ENCODE measurements at regions not wholly inside any gene's neighbourhood (a gene's known extent, or its start where the extent isn't known, plus 50 kb on each side); places are given as distances from the start of the nearest gene placed in this dataset.
A peak's percentile ranks its signal among the peaks of the same experiment; 100 is the strongest.

GRCh38 chr12:89893972-89894706 is 185.5 kb upstream of the ATP2B1 start:
- TF ChIP-seq, protein P1, sequence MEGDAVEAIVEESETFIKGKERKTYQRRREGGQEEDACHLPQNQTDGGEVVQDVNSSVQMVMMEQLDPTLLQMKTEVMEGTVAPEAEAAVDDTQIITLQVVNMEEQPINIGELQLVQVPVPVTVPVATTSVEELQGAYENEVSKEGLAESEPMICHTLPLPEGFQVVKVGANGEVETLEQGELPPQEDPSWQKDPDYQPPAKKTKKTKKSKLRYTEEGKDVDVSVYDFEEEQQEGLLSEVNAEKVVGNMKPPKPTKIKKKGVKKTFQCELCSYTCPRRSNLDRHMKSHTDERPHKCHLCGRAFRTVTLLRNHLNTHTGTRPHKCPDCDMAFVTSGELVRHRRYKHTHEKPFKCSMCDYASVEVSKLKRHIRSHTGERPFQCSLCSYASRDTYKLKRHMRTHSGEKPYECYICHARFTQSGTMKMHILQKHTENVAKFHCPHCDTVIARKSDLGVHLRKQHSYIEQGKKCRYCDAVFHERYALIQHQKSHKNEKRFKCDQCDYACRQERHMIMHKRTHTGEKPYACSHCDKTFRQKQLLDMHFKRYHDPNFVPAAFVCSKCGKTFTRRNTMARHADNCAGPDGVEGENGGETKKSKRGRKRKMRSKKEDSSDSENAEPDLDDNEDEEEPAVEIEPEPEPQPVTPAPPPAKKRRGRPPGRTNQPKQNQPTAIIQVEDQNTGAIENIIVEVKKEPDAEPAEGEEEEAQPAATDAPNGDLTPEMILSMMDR (IDR thresholded peaks at IDR 0.05; ENCODE audit: insufficient read depth, low read depth, low read length), result no peak
- no peak overlapping the region for H3K4me3 ChIP-seq (ENCODE audit: low read depth, low read length)
- DNase-seq (ENCODE audit: low read depth), result peak; percentile 44

DNA sequence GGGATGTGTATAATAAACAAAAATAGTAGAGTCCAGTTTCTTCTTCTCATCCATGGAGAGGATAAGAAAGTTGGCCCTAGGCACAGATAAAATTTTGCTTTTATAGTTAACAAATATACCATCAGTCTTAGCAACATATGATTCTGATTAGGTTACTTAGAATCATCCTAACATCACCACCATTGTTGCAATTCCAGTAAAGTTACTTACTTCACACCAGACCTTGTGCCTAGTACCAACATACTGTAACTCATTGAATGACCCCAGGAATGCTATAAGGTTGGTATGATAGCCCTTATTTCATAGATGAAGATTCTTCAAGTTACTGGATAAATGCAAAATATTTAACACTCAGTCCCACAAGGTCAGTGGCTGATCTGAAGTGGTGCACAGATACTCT is 183.8 kb upstream of the ATP2B1 start:
- H3K4me3 ChIP-seq (ENCODE audit: low read depth, low read length), result no peak overlapping the region
- TF ChIP-seq, protein P1 (IDR thresholded peaks at IDR 0.05; ENCODE audit: insufficient read depth, low read depth, low read length), result no peak
- DNase-seq (ENCODE audit: low read depth), result no peak

DNA sequence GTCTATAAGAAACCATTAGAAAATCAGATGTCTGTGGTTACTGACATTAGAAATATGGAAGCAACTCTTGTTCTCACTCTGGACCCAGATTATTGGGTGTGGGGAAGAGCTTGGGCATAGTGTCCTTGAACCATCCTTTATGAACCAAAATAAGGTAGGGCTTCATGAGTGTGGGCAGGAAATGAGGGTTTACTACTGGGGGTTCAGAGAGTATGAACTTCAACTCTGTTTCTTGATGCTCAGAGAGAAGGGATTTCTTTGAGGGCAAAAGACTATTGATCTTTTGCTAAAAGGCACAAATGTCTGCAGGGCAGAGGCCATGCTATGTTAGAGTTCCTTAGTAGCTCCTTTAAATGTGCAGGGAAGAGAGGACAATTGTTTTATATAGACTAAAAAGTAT is 183.3 kb upstream of the ATP2B1 start:
- no peak for DNase-seq (ENCODE audit: low read depth)
- TF ChIP-seq, protein P1 (IDR thresholded peaks at IDR 0.05; ENCODE audit: insufficient read depth, low read depth, low read length), result no peak
- H3K4me3 ChIP-seq (ENCODE audit: low read depth, low read length), result no peak overlapping the region

DNA sequence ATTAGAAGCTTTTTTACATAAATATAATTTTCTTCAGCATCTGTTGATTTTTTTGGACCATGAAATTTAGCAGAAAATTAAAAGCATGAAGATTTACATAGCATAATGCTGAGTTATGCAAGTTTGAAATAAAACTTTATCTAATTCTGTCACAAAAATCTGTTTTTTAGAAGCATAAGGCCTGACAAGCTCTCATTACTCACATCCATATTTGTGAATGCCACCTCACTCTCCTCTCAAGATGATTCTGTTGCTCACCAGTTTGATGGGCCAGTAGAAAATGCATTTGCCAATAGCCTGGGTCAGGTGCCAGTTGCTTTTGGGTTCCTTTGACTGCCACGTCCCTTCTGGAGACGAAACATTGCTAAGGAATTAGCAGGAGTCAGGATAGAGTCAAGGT is 181.5 kb upstream of the ATP2B1 start:
- H3K4me3 ChIP-seq (ENCODE audit: low read depth, low read length), result no peak overlapping the region
- TF ChIP-seq, protein P1 (IDR thresholded peaks at IDR 0.05; ENCODE audit: insufficient read depth, low read depth, low read length), result no peak
- no peak for DNase-seq (ENCODE audit: low read depth)

DNA sequence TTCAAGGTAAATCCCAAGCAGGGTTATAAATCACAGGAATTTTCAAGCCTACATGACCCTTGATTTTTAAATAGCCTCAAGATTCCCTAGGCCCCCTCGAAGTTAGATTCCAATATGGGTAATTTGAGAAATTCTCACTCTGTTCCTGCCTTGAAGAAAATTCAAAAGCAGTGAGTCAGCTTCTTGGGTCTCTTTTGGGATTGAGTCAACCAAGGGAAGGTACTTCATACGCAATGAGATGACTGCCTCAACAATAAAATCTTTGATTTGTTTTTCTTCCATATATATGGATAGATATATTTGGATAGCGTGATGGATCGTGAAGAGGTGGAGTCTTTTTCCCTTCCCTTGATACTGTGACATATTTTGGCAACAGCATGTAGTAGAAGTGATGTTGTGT is 180.4 kb upstream of the ATP2B1 start:
- H3K4me3 ChIP-seq (ENCODE audit: low read depth, low read length), result no peak overlapping the region
- peak; percentile 11 for DNase-seq (ENCODE audit: low read depth)
- TF ChIP-seq, protein P1 (IDR thresholded peaks at IDR 0.05; ENCODE audit: insufficient read depth, low read depth, low read length), result no peak

DNA sequence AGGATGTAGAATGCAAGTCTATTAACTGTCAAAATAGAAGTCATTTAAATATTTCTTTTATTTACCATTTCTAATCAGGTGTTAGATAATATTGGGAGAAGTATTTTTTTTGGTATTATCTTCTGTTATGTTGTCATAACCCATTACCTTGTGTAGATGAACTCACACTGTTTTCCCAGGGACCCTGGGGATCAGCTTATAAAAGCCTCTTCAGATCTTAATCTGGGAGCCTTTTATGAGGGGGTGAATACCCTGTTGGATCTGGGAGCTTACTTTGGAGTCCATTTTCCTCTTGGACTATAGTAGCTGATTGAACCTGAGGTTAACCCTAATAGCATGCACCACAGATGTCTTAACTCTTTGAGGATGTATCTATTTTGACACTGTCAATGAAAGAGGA is 176.3 kb upstream of the ATP2B1 start:
- no peak for DNase-seq (ENCODE audit: low read depth)
- TF ChIP-seq, protein P1 (IDR thresholded peaks at IDR 0.05; ENCODE audit: insufficient read depth, low read depth, low read length), result no peak
- H3K4me3 ChIP-seq (ENCODE audit: low read depth, low read length), result no peak overlapping the region

DNA sequence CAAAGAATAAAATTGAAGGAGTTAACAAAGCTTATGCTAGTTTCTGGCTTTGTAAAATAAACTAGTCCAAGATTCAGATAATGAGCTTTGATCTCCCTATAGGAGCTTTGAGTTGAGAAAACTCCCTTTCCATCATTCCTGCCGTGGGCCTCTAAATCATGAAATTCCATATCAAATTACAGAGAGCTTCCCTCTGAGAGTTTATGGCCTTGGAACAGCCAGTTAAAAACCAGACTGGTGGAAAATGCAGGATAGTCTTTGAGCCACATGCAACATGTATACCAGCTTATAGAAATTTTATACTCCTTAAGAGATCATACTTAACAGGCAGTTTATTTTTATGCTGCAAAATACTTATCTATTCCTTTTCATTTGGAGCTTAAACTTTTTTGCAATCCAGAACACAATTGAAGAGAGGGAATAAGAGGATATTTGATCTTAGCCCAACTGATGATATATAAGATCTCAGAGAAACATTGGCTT is 175.8 kb upstream of the ATP2B1 start:
- DNase-seq (ENCODE audit: low read depth), result no peak
- H3K4me3 ChIP-seq (ENCODE audit: low read depth, low read length), result no peak overlapping the region
- TF ChIP-seq, protein P1 (IDR thresholded peaks at IDR 0.05; ENCODE audit: insufficient read depth, low read depth, low read length), result no peak
